ENCODE measurements at regions not wholly inside any gene's neighbourhood (a gene's known extent, or its start where the extent isn't known, plus 50 kb on each side); places are given as distances from the start of the nearest gene placed in this dataset.

- TF ChIP-seq CTCF (IDR thresholded peaks at IDR 0.05 in 4 of 5, conservative IDR thresholded peaks at IDR 0.05 in 1 of 5) (no peak), POLR2A (IDR thresholded peaks at IDR 0.05) (no peak)
Measured at GRCh38 chr21:33128538-33128937, 58.6 kb downstream of the OLIG1 start.

Measured in gastrocnemius medialis (tissue), 4 donors.